Loucy (cell line): ENCODE measurements at regions not wholly inside any gene's neighbourhood (a gene's known extent, or its start where the extent isn't known, plus 50 kb on each side); places are given as distances from the start of the nearest gene placed in this dataset.

Source experiments
- EZH2phosphoT487 ChIP-seq: fragments of 200-600 bp; IDR thresholded peaks from 2 replicates; pipeline ENCODE4 v1.6.1; 2018; ENCODE audit warnings: antibody characterized with exemption, mild to moderate bottlenecking, moderate library complexity, borderline replicate concordance
- TF ChIP-seq, protein P1 (sequence below): fragments of 200-600 bp; sonication (generic); conservative IDR thresholded peaks from 2 replicates; pipeline ENCODE4 v1.5.1; 2014; ENCODE audit warnings: mild to moderate bottlenecking, antibody characterized with exemption, low read length

DNA sequence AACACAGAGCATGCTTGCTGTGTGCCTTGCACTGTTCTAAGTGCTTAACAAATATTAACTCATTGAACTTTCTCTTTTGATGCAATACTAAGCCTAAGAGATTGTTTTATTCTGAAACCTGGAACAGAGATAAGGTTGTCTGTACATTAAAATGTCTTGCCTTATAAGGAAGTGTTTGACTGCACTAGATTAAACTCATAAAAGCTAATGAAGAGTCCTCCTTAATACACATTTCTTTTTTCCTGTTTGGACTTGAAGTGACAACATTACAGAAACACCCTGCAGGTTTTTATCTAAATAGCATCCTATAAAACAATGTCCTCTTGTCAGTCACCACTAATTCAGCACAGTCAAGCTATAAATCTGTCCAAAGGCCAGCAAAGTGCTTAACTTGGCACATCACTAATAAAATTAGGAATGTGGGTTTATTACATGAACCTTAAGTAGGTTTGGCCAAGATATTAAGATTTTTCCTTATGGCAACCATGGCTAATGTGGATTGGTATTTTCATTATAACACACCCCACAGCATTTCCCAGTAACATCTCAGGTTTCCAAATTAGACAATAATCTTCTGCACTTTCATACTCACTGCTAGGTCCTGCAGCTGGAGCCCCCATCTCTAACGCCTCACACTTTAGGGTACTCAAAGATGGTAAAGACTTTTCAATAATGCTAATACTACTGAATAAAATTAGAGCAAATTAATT lies 389.7 kb downstream of the LMO4 start:
- TF ChIP-seq, protein P1, sequence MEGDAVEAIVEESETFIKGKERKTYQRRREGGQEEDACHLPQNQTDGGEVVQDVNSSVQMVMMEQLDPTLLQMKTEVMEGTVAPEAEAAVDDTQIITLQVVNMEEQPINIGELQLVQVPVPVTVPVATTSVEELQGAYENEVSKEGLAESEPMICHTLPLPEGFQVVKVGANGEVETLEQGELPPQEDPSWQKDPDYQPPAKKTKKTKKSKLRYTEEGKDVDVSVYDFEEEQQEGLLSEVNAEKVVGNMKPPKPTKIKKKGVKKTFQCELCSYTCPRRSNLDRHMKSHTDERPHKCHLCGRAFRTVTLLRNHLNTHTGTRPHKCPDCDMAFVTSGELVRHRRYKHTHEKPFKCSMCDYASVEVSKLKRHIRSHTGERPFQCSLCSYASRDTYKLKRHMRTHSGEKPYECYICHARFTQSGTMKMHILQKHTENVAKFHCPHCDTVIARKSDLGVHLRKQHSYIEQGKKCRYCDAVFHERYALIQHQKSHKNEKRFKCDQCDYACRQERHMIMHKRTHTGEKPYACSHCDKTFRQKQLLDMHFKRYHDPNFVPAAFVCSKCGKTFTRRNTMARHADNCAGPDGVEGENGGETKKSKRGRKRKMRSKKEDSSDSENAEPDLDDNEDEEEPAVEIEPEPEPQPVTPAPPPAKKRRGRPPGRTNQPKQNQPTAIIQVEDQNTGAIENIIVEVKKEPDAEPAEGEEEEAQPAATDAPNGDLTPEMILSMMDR, result no peak
- TF ChIP-seq EZH2phosphoT487, result no peak
